NAMALWA (cell line): ENCODE measurements at regions not wholly inside any gene's neighbourhood (a gene's known extent, or its start where the extent isn't known, plus 50 kb on each side); places are given as distances from the start of the nearest gene placed in this dataset.
"Not testable (repeated sequence)": the region's sequence is repeated elsewhere in the genome, so short reads cannot be mapped to it uniquely, and the experiment has no call there.

Experiments used
- DNase-seq: peaks from one replicate; pipeline ENCODE4 v3.0.0-alpha.2; 2015; ENCODE audit warnings: low spot score

GRCh38 chr10:33468006-33468405 is 133.5 kb upstream of the NRP1 start:
- DNase-seq = not testable (repeated sequence)

- DNase-seq = no peak
Measured at GRCh38 chr10:33465747-33466146, 131.3 kb upstream of the NRP1 start.

GRCh38 chr10:33463011-33463410 is 128.5 kb upstream of the NRP1 start:
- DNase-seq = no peak

DNA sequence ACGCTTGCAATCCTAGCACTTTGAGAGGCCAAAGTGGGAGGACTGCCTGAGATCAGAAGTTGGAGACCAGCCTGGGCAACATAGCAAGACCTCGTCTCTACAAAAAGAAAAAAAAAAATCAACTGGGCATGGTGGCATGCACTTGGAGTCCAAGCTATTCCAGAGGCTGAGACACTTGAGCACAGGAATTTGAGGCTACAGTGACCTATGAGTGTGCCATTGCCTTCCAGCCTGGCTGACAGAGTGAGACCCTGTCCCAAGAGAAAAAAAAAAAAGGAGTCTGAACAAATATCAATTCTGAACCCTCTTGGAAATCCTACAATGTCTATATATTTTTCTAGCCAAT is 126.8 kb upstream of the NRP1 start:
- no peak for DNase-seq

DNA sequence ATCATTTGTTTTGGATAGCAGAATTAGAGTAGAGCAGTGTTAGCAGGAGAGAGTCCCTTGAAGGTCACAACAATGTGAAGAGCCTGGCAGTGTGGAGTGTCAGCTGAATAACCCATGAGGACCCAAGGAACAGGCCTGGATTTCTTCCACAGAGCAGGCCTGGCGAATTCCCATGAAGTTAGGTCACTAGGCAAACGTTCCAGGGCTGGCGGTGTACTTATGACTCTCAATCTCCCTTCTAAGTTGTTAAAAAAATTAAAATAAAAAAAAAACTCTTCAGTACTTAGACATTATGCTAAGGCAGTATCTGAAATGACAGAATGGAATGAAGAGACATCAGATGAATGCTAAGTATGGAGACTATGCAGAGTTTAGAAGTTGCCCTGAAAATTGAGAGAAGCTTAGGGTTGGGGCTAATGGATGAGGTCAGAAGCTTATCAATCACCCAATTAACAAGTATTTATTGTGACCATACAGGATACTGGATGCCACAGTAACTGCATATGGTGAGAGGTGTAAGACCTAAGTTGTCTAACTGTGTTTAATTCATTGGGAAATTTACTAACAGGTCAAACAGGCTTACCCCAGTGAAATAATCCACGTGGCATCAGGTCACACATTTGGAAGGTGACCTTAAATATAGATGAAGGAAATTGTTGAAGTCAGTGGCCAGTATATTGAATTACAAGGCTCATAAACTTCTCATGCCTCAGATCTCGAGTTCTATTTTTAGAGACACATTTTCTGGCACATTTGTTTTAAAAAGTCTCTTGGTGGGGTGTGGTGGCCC is 126.2 kb upstream of the NRP1 start:
- no peak for DNase-seq

DNA sequence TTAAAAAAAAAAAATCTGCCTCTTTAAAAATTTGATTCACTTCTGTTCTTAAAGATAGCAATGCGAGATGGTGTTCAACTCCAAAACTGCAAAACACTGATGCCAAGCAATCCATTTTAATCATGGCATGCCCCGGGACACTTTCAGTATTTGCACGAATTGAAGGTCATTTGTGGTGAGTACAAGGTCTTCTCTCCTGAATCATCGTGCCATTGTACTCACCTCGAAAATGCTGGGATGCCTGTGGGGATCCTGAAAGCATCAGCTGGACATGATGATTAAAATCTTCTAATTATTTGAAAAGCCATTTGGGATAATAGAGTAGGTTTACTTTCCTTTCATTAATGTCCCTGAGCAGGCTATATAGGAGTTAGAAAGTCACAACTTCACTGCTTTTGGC is 125.1 kb upstream of the NRP1 start:
- DNase-seq = no peak

DNA sequence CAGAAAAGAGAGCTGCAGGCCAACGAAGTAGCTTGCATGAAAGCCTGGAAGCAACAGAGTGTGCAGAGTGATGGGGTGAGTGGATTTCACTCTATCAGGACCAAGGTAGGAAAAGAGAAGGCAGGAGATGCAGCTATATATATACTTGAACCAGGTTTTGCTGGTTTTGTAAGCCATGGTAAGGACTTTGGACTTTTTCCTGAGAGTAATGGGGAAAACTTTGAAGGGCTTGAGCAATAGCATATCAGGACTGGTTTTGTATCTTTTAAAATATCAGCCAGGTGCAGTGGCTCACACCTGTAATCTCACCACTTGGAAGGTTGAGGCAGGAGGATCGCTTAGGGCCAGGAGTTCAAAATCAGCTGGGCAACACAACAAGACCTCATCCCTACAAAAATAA is 120.6 kb upstream of the NRP1 start:
- no peak for DNase-seq

- DNase-seq = no peak
Measured at GRCh38 chr10:33454554-33454953, 120.1 kb upstream of the NRP1 start.

DNA sequence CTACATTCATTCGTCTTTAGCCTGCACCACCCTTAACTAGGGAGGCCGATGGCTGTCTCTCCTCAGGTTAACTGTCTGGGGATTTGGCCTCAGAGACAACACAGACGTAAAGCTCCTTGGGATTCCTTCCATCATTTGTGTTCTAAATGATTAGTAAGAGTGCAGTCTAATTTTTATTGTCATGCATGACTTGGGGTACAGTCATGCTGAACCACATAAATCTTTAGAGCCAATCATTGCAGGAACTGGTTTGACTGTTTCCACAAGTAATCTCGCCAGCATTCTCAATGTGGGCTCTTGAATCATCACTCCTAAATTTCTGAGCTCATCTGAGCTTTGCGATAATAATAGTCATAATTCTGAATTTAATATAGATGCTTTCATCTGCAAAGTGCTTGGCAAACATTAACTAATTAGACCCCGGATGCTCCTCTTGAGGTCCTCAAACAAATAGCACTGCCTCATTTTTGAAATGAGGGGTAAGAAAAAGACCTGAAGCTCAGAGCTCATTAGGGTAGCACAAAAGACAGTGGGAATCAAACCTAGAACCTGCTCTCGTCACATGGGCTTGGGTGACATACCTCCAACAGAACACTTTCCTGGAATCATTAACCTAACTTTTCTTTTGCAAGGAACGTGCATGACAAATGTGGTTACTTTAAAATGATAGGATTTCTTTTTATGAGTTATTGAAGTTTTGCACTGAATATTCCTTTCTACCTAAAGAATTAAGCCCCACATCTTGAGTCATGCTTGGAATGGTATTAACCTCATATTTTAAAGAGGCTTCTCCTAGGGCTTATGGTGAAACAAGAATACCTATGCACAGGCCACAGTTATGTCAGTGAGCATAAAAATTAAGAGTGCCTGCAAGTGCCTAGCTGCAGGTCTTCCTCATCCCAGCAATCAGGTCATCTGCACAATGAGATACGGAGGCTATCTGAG is 118.9 kb upstream of the NRP1 start:
- DNase-seq = no peak

DNA sequence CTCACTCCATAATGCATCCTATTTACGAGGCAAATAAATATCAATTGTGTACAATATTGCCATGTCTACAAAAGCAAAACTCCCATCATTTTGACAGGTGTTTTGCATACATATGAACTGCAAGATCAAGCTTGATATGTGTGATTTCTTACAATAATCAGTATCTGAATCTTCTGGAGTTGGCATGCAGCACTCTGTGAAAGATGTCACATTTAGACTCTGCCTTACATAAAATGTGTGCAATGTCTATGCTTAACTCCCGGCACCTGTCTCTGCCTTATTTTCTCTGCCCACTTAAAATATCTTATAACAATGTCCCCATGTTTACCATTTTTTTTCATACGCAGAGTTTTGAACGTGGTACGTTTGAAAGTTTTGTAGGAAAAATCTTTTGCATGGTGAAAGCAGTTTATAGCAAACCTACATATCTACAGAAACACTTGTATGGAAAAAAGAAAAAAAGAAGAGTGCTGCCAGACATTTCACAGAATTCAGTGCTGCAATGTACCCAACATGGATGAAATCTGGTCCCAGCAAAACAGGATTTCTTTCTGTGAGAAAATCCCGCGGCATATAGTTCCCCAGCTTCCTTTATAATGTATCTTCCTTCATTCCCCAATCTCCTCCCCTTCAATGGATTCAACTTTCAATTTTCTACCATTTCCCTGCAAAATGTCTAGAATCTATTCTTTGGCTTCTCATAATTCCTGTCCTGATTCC is 114.1 kb upstream of the NRP1 start:
- DNase-seq = no peak

GRCh38 chr10:33441561-33441960 is 107.1 kb upstream of the NRP1 start:
- no peak for DNase-seq

DNA sequence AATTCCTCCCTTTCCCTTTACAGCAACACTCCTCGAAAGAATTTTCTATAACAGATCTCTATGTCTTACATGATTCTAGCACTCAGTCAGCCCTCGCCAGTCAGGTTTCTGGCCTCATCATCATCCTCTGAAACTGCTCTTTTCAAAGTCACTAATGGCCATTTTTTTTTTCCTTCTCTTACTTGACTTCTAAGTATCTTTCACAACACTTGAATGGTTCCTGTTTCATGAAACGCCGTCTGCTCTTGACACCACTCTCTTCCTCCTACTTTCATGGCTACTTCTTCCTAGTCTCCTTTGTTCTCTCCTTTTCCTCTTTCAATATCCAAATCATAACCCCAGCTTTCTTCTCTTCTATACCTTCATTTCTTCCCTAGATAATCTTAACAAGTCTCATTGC is 100.5 kb upstream of the NRP1 start:
- no peak for DNase-seq

- DNase-seq = no peak
Measured at GRCh38 chr10:33428682-33429081, 94.2 kb upstream of the NRP1 start.

DNA sequence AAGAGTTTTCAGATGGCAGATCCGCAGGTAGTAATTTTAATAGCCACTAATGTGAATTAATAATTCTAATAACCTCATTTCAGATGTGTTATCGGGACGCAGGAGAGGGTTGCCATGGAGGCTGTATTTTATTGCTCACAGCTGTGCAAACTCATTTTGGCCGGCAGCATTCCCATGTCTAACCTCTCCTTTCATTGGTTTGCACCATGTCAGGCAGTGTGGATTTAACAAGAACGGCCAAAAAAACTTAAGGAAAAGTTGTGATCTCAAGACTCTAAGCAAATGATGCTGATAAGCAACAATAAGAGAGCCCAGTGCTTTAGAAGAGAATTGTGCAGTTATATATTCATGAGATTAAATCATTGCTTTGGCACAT is 88.7 kb upstream of the NRP1 start:
- DNase-seq = no peak

DNA sequence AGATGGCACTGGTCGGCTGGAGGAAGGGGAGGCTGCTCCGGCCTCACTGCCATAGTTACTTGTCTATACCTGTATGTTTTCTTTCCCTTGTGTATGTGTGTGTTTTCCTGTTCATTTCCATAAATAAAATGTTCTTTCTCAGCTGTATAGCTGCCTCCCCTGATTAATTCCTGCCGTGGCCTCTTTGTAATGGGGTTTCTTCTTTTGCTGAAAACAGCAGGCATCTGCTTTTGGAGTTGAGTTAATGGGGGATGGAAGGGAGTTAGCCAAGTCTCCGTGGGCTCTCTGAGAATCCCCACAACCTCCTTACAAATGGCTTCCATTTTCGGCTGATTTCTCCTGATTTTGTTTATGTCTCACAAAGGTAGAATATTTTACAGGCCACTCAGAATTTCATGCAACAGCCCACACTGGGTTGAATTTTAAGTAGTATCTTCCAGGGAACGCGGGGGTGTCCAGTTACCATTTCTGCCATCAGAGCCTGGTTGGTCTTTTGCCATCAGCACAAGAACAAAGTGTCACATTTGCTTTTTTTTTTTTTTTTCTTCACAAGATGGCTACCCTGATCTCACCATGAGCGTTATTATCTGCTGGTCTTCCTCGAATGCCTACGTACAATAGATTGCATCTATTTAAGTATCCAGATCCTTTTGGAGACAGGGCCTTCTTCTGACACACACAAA is 88.1 kb upstream of the NRP1 start:
- DNase-seq = no peak

DNA sequence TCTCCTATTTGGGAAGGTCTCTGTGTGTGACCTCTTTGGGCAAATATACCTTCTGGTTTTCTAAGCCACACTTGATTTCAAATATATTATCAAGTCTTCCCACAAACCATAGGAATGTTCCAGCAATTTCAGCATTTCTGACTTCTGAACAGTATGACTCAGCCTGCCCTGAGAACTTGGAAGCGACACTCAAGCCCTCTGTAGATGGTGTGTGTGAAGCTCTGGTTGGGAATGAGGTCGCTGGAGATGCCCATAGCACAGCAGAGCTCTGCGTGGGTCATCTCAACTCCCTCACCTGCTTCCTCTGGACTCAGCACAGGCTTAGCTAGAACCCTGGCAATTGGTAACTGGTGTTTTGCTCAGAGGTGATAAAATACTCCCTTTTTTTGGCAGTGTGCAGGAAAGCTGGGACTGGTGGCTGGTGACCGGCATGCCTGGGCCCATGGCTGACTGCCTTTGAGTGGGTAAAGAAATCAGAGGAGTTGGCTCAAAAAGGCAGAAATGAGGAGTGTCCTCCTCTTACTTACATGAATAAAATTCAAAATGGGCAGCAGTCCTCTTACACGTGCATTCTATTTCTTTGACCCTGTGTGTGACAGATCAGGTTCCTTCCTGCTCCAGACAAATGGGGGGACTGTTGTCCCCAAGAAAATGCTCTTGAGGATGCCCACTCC is 87.5 kb upstream of the NRP1 start:
- DNase-seq = no peak

DNA sequence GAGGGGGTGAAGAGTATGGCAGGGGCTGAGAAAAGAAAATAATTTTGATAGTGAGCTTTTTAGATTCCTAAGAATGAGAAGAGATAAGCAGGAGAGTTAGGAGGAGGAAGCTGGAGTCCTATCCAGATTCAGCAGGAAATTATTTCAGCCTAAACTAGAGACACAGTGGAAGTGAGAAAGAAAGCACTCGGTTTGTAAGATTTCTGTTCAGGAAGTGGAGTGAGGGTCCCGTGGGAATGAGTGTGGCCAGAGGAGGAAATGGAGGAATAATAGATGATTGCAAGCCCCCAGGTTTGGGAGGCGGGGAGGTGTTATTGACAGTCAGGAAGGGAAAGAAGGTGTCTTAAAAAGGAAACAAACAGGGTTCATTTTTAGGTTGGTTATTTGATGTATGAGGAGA is 84.8 kb upstream of the NRP1 start:
- no peak for DNase-seq

GRCh38 chr10:33418301-33418700 is 83.8 kb upstream of the NRP1 start:
- no peak for DNase-seq

GRCh38 chr10:33416691-33417090 is 82.2 kb upstream of the NRP1 start:
- DNase-seq = no peak

DNA sequence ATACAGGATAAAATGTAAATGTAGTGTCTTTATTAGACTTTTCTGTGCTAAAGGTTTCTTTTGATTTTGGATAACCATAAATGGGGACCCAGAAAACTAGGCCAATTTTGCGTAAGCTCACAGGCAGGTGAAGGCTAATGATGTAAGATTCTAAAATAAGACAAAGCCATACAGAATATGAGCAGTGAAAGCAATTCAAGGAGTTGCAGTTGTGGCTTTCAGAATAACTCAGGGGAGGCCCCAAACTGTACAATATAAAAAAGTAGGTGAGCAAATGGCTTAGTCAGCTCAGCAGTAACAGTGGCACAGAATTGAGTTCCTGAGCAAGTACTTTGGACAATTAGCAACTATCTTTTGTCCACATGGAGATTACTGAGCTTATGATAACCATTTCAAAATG is 81.7 kb upstream of the NRP1 start:
- DNase-seq = no peak

- no peak for DNase-seq
Measured at GRCh38 chr10:33414841-33415240, 80.4 kb upstream of the NRP1 start.
